ENCODE measurements at regions not wholly inside any gene's neighbourhood (a gene's known extent, or its start where the extent isn't known, plus 50 kb on each side); places are given as distances from the start of the nearest gene placed in this dataset.

DNA sequence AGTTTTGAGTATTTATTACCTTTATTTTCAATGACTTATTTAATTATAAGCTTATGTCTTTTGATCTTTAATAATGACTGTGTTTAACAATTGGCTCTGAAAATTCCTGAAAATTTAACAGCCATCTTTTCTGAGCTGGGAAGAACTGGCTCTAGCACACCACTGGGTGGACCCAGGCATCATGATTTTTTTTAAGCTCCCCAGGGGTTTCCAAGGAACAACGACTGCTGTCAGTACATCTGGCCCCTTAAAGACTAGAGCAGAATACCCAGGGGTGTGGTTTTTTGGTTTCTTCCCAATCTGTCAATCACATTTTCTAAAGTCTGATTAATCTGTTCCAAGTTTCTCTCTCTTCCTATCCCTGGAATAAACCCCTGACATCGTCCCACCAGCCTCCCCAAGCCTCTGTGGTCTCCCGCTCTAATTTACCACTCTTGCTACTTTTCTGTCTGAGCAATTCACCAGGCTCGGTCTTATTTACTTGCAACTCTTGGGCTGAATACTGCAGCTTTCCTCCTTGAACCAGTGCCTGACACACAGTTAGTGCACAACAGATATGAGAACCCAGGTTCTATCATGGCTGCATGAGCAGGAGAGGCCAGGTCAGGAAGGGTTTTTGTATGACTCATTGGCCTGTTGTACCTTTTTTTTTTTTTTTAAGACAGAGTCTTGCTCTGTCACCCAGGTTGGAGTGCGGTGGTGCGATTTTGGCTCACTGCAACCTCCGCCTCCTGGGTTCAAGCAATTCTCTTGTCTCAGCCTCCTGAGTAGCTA lies 321.9 kb downstream of the ZSWIM6 start:
- DNase-seq, result no peak

DNA sequence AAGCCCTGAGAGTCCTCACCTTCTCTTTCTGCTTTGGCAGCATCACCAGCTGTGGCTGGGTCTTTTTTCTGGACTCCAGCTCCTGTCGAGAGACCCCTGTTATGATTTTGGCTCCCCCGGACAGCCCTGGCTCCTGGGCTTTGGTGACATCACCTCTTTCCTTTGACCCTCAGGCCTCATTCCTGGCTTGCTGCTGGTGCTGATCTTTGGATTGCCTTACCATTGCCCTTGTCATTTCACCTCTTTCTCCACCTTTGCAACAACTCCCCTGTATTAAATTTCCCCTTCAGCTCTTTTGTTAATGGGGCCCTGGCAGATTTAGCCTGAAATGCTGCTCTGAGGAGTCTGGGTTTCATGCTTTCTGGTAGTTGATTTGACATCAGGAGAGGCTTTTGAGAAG lies 322.8 kb downstream of the ZSWIM6 start:
- DNase-seq, result no peak

DNA sequence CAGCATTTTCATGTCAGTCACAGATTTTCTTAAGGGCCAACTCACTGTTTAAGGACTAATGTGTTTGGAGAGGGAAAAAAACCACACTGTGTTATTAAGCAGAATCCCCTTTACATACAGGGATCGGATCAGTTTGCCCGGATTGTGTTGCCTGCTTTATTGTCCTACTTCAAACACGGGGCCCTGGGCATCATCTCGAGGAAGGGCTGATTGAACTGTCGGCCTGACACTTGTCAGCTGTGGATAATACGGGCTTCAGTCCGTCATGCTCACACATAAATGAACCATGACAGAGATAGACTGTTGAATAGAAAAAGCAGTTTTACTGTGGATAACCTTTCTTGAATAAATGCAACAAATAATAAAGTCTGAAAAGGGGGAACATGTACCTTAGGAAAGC lies 325.0 kb downstream of the ZSWIM6 start:
- no peak for DNase-seq

GRCh38 chr5:61657686-61658085 lies 325.6 kb downstream of the ZSWIM6 start:
- DNase-seq, result no peak

GRCh38 chr5:61658592-61659008 lies 326.5 kb downstream of the ZSWIM6 start:
- DNase-seq, result peak; percentile 90 to 92

- DNase-seq, result no peak
Measured at GRCh38 chr5:61659221-61659696, 327.2 kb downstream of the ZSWIM6 start.

DNA sequence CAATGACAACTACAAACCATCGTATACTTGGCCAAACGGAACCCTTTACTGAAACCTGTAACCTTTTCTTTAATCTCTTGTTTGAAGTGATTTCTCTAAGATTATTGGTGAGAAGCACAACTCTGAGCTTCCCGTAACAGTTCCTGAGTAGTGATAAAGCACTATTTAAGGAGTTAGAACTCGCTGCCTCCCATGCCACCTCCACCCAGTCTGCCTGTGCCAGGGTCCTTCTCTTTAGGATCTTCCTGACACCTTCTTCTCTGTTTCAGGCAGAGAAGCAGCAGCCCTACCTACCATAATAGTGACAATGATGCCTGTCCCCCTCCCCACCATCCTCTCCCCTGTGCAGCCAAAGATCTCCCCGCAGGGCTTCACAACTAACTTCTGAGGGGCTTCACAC lies 330.6 kb downstream of the ZSWIM6 start:
- no peak for DNase-seq

- DNase-seq, result no peak
Measured at GRCh38 chr5:61666064-61666621, 334.1 kb downstream of the ZSWIM6 start.

GRCh38 chr5:61667525-61668218 lies 335.6 kb downstream of the ZSWIM6 start:
- DNase-seq, result no peak

- no peak for DNase-seq
Measured at GRCh38 chr5:61669531-61669930, 337.5 kb downstream of the ZSWIM6 start.

DNA sequence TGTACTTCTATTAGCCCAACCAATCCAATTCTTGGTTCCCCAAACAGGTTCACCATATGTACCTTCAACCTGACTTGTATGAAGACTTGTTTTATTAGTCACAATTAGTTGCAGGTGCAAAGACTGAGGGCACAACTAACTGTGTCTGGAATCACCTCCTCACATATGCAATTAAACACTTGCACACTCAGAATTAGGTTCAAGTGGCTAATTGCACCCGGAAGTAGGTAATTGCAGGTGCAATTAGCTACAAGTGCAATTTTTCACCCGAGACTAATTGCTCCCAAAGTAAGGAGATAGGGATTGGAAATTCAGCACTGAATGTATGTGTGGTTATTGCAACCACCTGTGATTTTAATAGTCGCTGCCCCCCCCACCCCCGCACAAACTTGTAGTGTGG lies 338.9 kb downstream of the ZSWIM6 start:
- no peak for DNase-seq

DNA sequence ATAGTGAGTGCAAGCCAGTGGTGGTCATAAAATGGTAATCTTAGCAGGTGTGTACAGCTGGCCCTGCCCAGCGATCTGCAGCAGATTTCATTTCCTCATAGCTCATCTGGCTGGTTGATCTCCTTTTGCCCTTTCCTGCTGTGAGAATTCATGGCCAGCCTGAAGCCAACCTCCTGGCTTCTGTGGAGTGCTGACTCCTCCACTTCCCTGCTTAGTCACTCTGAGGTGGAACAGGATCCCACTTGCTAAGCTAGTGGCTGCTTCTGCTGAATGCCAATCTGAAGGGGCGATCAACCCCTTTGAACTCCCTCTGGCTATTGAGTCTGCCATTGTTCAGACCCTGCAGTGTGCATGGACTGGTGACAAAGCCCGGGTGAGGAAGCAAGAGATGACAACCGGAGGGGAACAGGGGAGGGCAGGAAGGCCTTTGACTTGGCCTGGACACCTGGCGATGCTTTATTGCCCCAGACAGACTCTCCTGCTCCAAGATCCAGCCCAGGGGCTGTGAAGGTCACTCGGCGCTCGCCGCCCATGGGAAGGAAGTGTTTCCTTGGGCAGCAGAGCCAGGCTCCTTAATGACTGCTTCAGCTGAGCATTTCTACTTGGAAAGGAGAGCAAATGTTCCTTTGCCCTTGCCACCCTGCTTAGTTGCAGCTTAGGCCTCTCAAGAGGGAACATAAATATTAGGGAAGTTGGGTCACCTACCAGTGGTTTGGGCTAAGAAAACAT lies 341.1 kb downstream of the ZSWIM6 start:
- DNase-seq, result no peak

DNA sequence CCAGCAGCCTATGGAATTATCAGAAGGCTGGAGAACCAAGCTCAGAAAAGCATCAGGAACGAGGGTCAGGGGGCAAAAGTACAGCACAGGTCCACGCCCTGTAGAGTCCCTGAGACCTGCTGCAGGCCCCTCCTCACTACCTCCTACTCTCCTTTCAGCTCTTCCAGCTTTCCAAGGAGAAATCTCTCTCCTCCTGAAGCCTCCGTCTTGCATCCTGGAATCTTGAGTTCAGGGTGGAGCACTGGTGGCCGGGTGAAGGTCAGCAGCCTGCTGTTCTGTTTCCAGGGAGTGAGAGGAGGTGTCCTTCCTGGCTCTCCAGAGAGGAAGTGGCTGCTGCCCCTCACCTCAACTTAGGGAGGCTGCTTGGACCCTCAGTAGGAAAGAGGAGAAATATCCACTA lies 342.3 kb downstream of the ZSWIM6 start:
- no peak for DNase-seq

GRCh38 chr5:61675015-61675692 lies 343.1 kb downstream of the ZSWIM6 start:
- no peak for DNase-seq

GRCh38 chr5:61677220-61677619 lies 345.2 kb downstream of the ZSWIM6 start:
- DNase-seq, result no peak

DNA sequence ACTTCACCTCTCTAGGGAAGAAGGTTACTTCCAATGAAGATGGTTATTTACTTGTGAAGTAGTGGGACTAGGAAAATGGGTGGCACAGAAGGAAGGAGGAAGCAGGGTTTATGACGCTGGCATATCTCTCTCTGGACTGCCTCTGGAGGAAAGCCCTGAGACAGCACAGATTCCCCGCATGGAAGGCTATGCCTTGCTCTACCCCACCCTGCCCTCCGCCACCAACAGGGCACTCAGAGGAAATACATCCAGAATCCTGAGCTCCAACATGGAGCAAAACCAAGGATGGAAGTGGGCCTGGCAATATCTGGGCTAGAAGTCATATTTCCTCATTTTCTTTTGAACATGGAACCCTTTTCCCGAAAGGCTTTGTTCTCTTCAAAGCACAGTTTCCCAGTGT lies 346.9 kb downstream of the ZSWIM6 start:
- no peak for DNase-seq

DNA sequence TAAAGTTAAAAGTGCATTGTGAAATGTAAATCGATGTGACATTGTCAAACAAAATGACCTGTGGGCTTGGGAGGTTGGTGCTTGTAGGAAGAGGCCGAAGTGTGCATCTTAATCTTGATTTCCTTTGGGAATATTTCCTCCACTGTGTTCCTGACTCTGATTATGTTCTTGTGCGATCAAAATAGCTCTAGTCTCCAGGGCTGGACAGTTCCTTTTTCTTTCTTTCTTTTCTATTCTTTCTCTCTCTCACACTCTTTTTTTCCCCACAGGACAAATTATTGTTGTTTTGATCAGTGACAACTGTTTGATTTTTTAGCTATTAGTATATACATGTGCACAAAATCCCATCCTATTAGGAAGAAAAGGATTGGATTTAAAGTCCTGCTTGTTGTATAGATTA lies 347.5 kb downstream of the ZSWIM6 start:
- no peak for DNase-seq

DNA sequence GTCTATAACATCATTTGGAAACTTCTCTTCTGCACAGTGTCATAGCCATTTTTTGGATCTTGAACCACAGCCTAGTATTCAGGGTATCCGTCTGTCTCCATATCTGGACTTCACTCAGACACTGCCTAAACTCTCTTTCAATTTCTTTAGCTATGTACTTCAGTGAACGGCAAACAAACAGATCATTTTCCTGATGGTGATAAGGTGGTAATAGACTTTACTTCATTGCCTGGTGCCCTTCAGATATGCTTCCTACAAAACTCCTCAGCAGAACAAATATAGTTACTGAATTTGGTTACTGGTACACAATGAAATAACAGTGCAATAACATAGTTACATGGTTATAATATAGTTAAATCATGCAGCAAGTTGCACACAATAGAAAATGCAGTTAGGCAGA lies 348.2 kb downstream of the ZSWIM6 start:
- DNase-seq, result no peak

- no peak for DNase-seq
Measured at GRCh38 chr5:61683148-61683547, 351.1 kb downstream of the ZSWIM6 start.

DNA sequence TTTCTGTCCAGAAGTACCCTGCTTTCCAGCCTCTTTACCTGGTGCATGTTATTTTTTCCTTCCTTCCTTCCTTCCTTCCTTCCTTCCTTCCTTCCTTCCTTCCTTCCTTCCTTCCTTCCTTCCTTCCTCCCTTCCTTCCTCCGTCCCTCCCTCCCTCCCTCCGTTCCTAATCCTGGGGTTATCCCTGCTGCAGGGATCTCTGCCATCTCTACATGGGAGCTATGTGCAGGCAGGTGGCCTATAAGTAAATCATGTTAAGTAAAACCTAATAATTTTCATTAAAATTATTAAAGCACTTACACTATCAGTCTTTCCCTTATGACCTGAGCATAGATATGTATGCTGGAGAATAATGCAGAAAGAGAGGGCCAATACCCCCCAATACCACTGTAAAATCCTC lies 351.9 kb downstream of the ZSWIM6 start:
- no peak for DNase-seq

DNA sequence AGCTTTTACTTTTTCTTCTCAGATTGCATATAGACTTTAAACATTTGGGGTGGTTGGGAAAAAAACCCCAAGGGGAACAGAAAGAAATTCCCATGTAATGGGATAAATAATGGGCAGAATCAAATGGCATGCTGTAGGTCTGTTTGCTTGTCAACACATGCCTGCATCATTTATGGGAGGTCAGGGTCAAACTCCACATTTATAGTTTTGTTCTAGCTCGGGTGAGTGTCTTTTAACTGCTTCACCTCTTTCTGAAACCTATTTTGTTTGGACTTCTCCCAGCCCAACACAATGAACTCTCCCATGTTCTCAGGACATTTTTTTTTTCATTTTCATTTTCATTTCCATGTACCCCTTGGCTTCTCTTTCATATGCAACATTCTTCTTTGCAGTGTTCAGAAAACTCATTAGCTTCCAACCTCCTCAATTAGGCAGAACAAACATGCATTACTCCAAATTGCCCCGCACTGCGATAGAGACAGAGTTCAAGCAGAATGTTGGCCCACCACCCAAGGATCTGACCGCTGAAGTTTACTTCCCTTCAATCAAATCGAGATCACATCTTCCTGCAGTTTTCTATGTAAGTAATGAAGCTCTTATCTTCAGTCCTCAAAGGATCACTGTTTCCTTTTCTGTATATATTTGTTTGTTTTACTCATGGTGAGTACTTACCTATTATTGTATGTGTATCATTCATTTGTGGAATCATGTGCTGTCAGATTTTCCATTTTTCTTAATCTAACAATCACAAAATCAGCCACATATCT lies 354.6 kb downstream of the ZSWIM6 start:
- no peak for DNase-seq

DNA sequence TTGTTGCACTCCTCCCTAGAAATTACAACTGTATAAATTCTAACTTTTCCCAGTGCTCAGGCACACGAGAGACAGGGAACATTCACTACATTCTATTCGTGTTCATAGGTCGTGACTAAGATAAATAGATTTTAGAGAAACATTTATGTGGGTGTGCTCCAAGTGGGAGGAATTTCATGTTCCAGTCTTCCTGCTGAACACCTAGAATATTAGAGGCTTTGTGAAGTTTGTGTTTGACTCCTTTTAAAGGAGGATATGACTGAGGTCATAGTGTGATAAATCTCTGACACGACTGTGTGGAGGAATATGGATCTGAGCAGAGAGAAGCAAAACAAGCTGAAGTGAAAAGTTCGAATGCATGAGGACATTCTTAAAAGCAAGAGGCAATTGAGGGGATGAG lies 355.3 kb downstream of the ZSWIM6 start:
- no peak for DNase-seq
